HL-60 (cell line): ENCODE measurements at regions not wholly inside any gene's neighbourhood (a gene's known extent, or its start where the extent isn't known, plus 50 kb on each side); places are given as distances from the start of the nearest gene placed in this dataset.
"Not testable (repeated sequence)": the region's sequence is repeated elsewhere in the genome, so short reads cannot be mapped to it uniquely, and the experiment has no call there.

Experiments
- DNase-seq, 2 experiments: peaks; one replicate each; pipeline ENCODE4 v3.0.0-alpha.2; 2010 to 2020; ENCODE audit warnings: low read depth in 1 of 2, low spot score in 1 of 2
- H3K27ac ChIP-seq: fragments of 250-450 bp; sonication (Bioruptor Pico); replicated peaks from 2 replicates; pipeline ENCODE4 v1.5.1; 2020; ENCODE audit warnings: mild to moderate bottlenecking, moderate library complexity
- H3K27me3 ChIP-seq: fragments of 250-450 bp; sonication (Bioruptor Pico); 2 replicates; pipeline ENCODE4 v1.5.1; 2021; ENCODE audit warnings: mild to moderate bottlenecking, moderate library complexity; ENCODE audit not compliant: insufficient read depth, poor library complexity, severe bottlenecking
- H3K4me3 ChIP-seq: replicated peaks from 2 replicates; pipeline ENCODE4 v1.5.1; 2011; ENCODE audit warnings: mild to moderate bottlenecking, control low read depth, low read length; ENCODE audit not compliant: insufficient read depth
- CTCF ChIP-seq: IDR thresholded peaks from one replicate; pipeline ENCODE4 v1.5.1; 2011; ENCODE audit warnings: low read length, control low read depth, inconsistent platforms; ENCODE audit not compliant: insufficient read depth
- GABPA ChIP-seq: IDR thresholded peaks from 2 replicates; pipeline ENCODE4 v1.6.1; 2012; ENCODE audit warnings: low read depth
- POLR2AphosphoS5 ChIP-seq: IDR thresholded peaks from 2 replicates; pipeline ENCODE4 v1.6.1; 2012; ENCODE audit warnings: low read depth
- SPI1 ChIP-seq: IDR thresholded peaks from 2 replicates; pipeline ENCODE4 v1.6.1; 2012; ENCODE audit warnings: low read depth, mild to moderate bottlenecking, borderline replicate concordance
- TF ChIP-seq, protein P1 (sequence below): IDR thresholded peaks from 2 replicates; pipeline ENCODE4 v1.6.1; 2012; ENCODE audit warnings: low read depth; ENCODE audit not compliant: insufficient replicate concordance

GRCh38 chr11:13614918-13615317 lies 53.5 kb upstream of the FAR1 start:
- H3K27me3 ChIP-seq, H3K4me3 ChIP-seq, DNase-seq, H3K27ac ChIP-seq: not testable (repeated sequence)

DNA sequence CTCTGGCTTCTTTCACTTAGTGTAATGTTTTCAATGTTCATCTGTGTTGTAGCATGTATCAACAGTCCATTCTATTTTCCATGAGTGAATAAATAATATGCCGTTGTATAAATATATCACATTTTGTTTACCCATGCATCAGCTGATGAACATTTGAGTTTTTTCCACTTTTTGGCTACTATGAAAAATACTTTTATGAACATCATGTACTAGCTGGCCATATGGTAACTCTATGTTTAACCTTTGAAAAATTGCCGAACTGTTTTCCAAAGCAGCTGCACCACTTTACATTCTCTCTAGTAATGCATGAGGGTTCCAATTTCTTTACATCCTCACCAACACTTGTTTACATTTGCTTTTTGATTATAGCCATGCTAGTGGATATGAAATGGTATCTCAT lies 59.8 kb upstream of the FAR1 start:
- Histone ChIP-seq H3K27ac (no peak overlapping the region), H3K27me3 (no peaks in the 10 kb centered on the region), H3K4me3 (no peak overlapping the region)
- DNase-seq, result no peak
- no peak for TF ChIP-seq SPI1
- TF ChIP-seq CTCF, result no peak
- TF ChIP-seq POLR2AphosphoS5, result no peak
- no peak for TF ChIP-seq GABPA
- TF ChIP-seq, protein P1, sequence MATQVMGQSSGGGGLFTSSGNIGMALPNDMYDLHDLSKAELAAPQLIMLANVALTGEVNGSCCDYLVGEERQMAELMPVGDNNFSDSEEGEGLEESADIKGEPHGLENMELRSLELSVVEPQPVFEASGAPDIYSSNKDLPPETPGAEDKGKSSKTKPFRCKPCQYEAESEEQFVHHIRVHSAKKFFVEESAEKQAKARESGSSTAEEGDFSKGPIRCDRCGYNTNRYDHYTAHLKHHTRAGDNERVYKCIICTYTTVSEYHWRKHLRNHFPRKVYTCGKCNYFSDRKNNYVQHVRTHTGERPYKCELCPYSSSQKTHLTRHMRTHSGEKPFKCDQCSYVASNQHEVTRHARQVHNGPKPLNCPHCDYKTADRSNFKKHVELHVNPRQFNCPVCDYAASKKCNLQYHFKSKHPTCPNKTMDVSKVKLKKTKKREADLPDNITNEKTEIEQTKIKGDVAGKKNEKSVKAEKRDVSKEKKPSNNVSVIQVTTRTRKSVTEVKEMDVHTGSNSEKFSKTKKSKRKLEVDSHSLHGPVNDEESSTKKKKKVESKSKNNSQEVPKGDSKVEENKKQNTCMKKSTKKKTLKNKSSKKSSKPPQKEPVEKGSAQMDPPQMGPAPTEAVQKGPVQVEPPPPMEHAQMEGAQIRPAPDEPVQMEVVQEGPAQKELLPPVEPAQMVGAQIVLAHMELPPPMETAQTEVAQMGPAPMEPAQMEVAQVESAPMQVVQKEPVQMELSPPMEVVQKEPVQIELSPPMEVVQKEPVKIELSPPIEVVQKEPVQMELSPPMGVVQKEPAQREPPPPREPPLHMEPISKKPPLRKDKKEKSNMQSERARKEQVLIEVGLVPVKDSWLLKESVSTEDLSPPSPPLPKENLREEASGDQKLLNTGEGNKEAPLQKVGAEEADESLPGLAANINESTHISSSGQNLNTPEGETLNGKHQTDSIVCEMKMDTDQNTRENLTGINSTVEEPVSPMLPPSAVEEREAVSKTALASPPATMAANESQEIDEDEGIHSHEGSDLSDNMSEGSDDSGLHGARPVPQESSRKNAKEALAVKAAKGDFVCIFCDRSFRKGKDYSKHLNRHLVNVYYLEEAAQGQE, result no peak

DNA sequence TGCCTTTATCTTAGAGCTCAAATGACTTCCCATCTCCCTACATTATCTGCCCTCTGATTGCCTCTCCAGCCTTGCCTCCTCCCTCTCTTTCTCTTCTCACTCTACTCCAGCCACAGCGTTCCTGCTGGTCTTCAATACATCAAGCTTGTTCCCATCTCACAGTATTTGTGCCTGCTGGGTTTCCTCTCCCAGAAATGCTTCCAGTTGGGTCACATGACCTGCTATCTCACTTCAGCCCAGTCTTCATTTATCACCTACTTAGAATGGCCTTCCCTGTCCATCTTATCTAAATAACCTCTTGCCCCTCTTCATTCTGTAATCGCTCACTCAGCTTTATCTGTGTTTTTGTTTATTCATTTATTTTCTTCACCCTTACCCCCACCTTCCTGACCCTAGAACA lies 61.8 kb upstream of the FAR1 start:
- Histone ChIP-seq H3K27me3 (no peaks in the 10 kb centered on the region), H3K4me3 (no peak overlapping the region), H3K27ac (no peak overlapping the region)
- TF ChIP-seq GABPA (no peak), POLR2AphosphoS5 (no peak), SPI1 (no peak), CTCF (no peak)
- TF ChIP-seq, protein P1, result no peak
- DNase-seq, result no peak

DNA sequence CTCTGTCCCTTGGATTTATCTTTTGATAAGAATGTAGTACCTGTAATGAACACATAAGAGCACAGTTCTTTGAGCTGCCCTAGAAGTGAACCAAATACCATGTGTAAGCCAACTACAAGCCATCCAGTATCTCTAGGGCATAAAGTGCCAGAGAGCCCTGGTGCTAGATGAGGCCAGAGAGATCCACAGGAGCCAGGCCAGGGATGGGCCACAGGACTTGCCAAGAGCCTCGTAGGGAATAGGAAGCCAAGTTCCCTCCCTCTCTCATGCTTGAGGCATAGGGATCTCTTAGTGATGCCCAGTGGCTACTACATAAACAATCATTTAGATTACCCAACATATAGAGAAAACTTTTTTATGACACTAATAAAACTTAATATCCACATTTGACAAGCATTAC lies 64.8 kb upstream of the FAR1 start:
- TF ChIP-seq GABPA (no peak), SPI1 (no peak), CTCF (no peak), POLR2AphosphoS5 (no peak)
- TF ChIP-seq, protein P1, result no peak

More for the DNA sequence above, 64.8 kb upstream of the FAR1 start:
- no peak for DNase-seq
- no peak overlapping the region for H3K4me3 ChIP-seq
- H3K27me3 ChIP-seq, result no peaks in the 10 kb centered on the region
- no peak overlapping the region for H3K27ac ChIP-seq
